Fibroblast of the aortic adventitia (primary cell): ENCODE measurements at regions not wholly inside any gene's neighbourhood (a gene's known extent, or its start where the extent isn't known, plus 50 kb on each side); places are given as distances from the start of the nearest gene placed in this dataset.
"Not testable (repeated sequence)": the region's sequence is repeated elsewhere in the genome, so short reads cannot be mapped to it uniquely, and the experiment has no call there.

Experiments used
- DNase-seq: peaks from one replicate; pipeline ENCODE4 v3.0.0-alpha.2; 2010; ENCODE audit warnings: low read depth
- H3K4me3 ChIP-seq: 2 replicates; pipeline ENCODE4 v1.5.1; 2011; ENCODE audit warnings: low read depth, mild to moderate bottlenecking, control low read depth, low read length, moderate library complexity
- TF ChIP-seq, protein P1 (sequence below): IDR thresholded peaks from 2 replicates; pipeline ENCODE4 v1.5.1; 2011; ENCODE audit warnings: mild to moderate bottlenecking, low read length, control low read depth, inconsistent platforms; ENCODE audit not compliant: insufficient read depth

DNA sequence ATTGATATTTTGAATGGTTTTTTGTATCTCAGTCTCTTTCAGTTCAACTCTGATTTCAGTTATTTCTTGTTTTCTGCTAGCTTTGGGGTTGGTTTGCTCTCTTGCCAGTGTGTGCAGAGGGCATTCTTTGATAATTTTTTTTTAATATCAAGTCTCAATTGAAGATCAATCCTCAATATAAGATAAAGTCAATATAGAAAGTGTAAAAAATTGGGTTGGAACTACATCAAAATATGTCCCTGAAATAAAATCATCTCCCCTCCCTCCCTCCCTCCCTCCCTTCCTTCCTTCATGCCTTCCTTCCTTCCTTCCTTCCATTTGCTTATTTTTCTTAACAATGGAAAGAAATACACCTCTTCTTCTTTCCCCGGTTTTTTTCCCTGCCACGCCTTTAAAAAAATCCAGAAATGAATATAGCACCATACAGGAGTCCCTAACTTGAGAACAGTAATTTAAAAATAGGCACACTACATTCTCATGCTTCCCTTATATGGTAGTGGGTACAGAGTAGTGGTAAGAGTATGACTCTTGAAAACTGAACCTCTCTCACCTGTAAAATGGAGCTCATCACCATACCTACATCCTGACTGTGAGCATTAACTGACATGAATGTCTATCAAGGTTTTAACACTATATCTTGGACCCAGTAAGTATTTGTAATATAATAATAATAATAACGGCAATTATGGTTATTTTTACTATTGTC lies 221.9 kb downstream of the GIPC2 start:
- H3K4me3 ChIP-seq = no peak overlapping the region
- TF ChIP-seq, protein P1, sequence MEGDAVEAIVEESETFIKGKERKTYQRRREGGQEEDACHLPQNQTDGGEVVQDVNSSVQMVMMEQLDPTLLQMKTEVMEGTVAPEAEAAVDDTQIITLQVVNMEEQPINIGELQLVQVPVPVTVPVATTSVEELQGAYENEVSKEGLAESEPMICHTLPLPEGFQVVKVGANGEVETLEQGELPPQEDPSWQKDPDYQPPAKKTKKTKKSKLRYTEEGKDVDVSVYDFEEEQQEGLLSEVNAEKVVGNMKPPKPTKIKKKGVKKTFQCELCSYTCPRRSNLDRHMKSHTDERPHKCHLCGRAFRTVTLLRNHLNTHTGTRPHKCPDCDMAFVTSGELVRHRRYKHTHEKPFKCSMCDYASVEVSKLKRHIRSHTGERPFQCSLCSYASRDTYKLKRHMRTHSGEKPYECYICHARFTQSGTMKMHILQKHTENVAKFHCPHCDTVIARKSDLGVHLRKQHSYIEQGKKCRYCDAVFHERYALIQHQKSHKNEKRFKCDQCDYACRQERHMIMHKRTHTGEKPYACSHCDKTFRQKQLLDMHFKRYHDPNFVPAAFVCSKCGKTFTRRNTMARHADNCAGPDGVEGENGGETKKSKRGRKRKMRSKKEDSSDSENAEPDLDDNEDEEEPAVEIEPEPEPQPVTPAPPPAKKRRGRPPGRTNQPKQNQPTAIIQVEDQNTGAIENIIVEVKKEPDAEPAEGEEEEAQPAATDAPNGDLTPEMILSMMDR = no peak
- DNase-seq = no peak

DNA sequence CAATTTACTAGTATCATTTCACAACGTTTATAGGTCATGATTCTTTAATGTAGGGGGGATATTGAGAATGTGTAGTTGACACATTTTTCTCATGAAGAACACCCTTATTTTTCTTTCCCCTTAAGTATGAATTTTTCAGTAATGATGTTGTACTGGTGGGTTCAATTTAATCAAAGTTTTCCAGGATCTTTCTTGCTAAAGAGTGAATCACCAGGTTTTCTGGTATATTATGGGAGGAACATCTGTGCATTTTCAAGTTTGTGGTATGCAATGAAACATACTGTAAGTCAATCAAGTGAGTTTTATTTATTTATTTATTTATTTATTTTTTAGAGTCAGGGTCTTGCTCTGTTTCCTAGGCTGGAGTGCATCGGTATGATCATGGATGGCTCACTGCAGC lies 221.2 kb upstream of the PTGFR start:
- no peak overlapping the region for H3K4me3 ChIP-seq
- no peak for DNase-seq
- TF ChIP-seq, protein P1 = no peak

DNA sequence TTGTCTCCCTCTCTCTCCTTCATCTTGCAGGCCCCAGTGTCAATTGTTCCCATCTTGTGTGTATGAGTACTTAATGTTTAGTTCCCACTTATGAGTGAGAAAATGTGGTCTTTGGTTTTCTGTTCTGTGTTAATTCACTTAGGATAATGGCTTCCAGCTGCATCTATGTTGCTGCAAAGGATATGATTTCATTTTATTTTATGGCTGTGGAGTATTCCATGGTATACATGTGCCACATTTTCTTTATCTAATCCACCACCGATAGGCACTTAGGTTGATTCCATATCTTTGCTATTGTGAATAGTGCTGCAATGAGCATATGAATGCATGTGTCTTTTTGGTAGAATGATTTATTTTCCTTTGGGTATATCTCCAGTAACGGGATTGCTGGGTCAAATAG lies 219.4 kb upstream of the PTGFR start:
- H3K4me3 ChIP-seq, DNase-seq: not testable (repeated sequence)

DNA sequence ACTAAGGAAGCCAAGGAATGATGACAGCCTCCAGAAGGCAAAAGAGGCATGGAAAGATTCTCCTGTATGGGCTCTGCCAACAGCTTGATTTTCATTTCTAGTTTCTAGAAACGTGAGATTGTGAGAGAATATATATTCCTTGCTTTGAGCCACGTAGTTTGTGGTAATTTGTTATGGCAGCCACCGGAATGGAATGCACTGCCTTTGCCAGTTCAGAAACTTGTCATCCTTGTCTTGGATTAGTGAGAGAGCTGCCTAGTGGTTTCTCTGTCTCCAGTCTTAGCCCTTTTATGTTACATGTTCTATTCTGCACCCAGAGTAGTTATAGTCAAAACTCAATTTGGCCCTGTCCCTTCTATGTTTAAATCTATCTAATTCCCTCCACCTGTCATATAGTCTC lies 216.0 kb upstream of the PTGFR start:
- TF ChIP-seq, protein P1 = no peak
- DNase-seq = peak; percentile 74
- no peak overlapping the region for H3K4me3 ChIP-seq

DNA sequence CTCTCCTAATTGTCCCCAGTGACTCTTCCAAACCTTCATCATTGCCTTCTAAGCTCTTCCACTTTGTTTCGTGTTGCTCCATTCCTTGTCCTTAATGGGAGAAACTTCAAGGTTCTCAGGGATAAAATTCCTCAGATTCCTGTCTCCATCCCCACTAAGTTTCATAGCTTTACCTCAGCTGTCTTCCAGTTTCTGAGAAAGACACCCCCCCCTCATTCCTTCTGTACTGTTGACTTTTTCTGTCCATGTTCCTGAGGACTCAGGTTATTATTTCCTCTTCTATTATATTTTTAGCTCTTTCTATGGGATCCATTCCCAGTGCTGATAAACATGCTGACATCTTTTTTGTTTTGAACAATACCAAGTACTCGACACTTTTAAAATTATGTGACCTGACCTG lies 215.3 kb upstream of the PTGFR start:
- DNase-seq = peak; percentile 55
- H3K4me3 ChIP-seq = no peak overlapping the region
- TF ChIP-seq, protein P1 = no peak

DNA sequence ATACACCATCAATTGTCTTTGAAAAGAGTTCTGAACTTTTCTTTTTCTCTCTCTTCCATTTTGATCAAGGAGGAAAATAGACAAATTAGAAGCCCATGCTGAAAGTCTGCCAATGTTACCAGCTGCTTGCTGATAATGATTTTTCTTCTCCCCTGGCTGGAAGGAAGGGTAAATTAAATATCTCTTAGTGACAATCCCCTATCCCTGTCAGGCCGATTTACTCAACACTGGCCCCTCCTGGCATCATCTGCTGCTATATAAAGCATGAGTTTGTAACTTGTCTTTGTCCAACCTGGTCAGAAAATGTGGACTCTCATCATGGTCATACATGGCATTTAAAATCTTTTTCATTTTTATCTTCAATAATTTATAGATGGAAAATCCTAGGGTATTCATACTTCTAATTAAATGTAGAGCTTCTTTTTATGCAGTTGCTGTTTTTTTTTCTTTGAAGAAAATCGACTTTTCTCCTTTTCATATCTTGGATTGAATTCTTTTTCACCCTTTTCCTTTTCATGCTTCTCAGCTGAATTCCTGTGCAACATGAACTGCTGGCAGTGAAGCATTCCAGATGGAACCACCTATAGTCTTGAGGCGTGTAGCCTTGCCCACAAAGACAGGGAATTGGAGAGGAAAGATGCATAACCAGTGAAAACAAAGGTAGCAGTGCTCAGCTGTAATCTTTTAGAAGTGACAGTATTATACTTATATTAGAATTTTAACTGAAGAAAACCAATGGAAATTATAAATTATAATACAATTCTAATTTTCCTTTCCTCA lies 214.7 kb upstream of the PTGFR start:
- TF ChIP-seq, protein P1 = no peak
- no peak overlapping the region for H3K4me3 ChIP-seq
- peak; percentile 42 for DNase-seq

DNA sequence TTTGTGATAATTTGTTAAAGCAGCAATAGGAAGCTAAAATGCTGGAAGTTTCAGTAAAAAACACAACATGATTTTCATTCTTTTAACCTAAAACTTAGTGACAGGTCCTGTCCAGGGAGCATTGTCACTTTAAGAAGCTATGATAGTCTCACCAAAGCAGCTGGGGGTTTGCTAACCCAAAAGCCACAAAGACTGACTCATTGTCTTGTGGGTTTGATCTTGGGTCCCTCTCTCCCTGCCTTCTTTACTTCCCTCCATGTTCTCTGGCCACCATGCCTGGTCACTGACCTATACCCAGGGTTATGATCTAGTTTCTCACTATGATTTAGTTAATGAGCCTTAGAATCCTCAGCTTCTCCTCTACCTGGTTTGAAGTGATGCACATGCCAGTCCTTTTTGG lies 213.5 kb upstream of the PTGFR start:
- H3K4me3 ChIP-seq = no peak overlapping the region
- TF ChIP-seq, protein P1 = no peak
- peak; percentile 55 for DNase-seq
